GM23248 (cell line): ENCODE measurements at regions not wholly inside any gene's neighbourhood (a gene's known extent, or its start where the extent isn't known, plus 50 kb on each side); places are given as distances from the start of the nearest gene placed in this dataset.
"Not testable (repeated sequence)": the region's sequence is repeated elsewhere in the genome, so short reads cannot be mapped to it uniquely, and the experiment has no call there.

Source experiments
- DNase-seq: peaks from one replicate; pipeline ENCODE4 v3.0.0-alpha.2; 2015
- H2AFZ ChIP-seq: fragments of 200-600 bp; sonication (generic); 2 replicates; pipeline ENCODE4 v1.6.1; 2016; ENCODE audit warnings: antibody characterized with exemption
- H3F3A ChIP-seq: fragments of 200-600 bp; sonication (generic); 2 replicates; pipeline ENCODE4 v1.6.1; 2016; ENCODE audit warnings: mild to moderate bottlenecking, antibody characterized with exemption, mixed run types; ENCODE audit not compliant: insufficient read depth
- H3K27ac ChIP-seq: fragments of 200-600 bp; sonication (generic); 2 replicates; pipeline ENCODE4 v1.5.1; 2016; ENCODE audit warnings: mild to moderate bottlenecking
- H3K27me3 ChIP-seq: fragments of 200-600 bp; sonication (generic); replicated peaks from 2 replicates; pipeline ENCODE4 v1.6.1; 2016; ENCODE audit warnings: mild to moderate bottlenecking; ENCODE audit not compliant: insufficient read depth
- H3K36me3 ChIP-seq: fragments of 200-600 bp; sonication (generic); 2 replicates; pipeline ENCODE4 v1.6.1; 2016; ENCODE audit warnings: low read depth, mild to moderate bottlenecking
- H3K4me1 ChIP-seq: fragments of 200-600 bp; sonication (generic); 2 replicates; pipeline ENCODE4 v1.6.1; 2016; ENCODE audit warnings: mild to moderate bottlenecking; ENCODE audit not compliant: insufficient read depth
- H3K4me2 ChIP-seq: fragments of 200-600 bp; sonication (generic); one replicate; pipeline ENCODE4 v1.6.1; 2016; ENCODE audit warnings: mild to moderate bottlenecking; ENCODE audit not compliant: unreplicated experiment
- H3K4me3 ChIP-seq: fragments of 200-600 bp; sonication (generic); 2 replicates; pipeline ENCODE4 v1.5.1; 2016; ENCODE audit warnings: mild to moderate bottlenecking
- H3K79me2 ChIP-seq: fragments of 200-600 bp; sonication (generic); 2 replicates; pipeline ENCODE4 v1.6.1; 2016; ENCODE audit warnings: mild to moderate bottlenecking; ENCODE audit not compliant: insufficient read depth
- H3K9ac ChIP-seq: fragments of 200-600 bp; sonication (generic); 2 replicates; pipeline ENCODE4 v1.6.1; 2016; ENCODE audit warnings: mild to moderate bottlenecking
- H3K9me2 ChIP-seq: fragments of 200-600 bp; sonication (generic); 2 replicates; pipeline ENCODE4 v1.6.1; 2016; ENCODE audit warnings: mixed run types, mild to moderate bottlenecking, moderate library complexity; ENCODE audit not compliant: insufficient read depth
- H3K9me3 ChIP-seq: fragments of 200-600 bp; sonication (generic); one replicate; pipeline ENCODE4 v1.6.1; 2017; ENCODE audit warnings: low read depth
- H4K20me1 ChIP-seq: fragments of 200-600 bp; sonication (generic); 2 replicates; pipeline ENCODE4 v1.6.0; 2016; ENCODE audit not compliant: insufficient read depth
- EZH2 ChIP-seq: fragments of 200-600 bp; sonication (generic); IDR thresholded peaks from 2 replicates; pipeline ENCODE4 v1.6.1; 2018; ENCODE audit warnings: antibody characterized with exemption, mild to moderate bottlenecking; ENCODE audit not compliant: insufficient read depth, poor library complexity, severe bottlenecking
- EZH2phosphoT487 ChIP-seq: fragments of 200-600 bp; sonication (generic); IDR thresholded peaks from 2 replicates; pipeline ENCODE4 v1.6.1; 2018; ENCODE audit warnings: antibody characterized with exemption, moderate library complexity, mild to moderate bottlenecking, low read depth; ENCODE audit not compliant: insufficient read depth
- WGBS, 2 experiments: methylation state at CpG; one replicate each; pipeline ENCODE4 v1.1.6; 2015 to 2017; ENCODE audit warnings: low lambda C conversion rate in 2 of 2, low coverage in 1 of 2; ENCODE audit errors: missing lambda C conversion rate in 2 of 2; 5-methylcytosine and 5-hydroxymethylcytosine counted together
- in situ Hi-C: fragments of 300-500 bp; cut with MboI; formaldehyde crosslinking; loops from 2 replicates; pipeline ENCODE4 v1.15.0; 2020

- H2AFZ ChIP-seq, H3K27ac ChIP-seq, H3K4me2 ChIP-seq, in situ Hi-C loops, H3K9me3 ChIP-seq, H3K4me1 ChIP-seq, H4K20me1 ChIP-seq, H3K27me3 ChIP-seq, H3K9ac ChIP-seq, H3F3A ChIP-seq, H3K36me3 ChIP-seq, H3K79me2 ChIP-seq, H3K9me2 ChIP-seq, H3K4me3 ChIP-seq, DNase-seq: not testable (repeated sequence)
- 61 to 62% methylated on average over 19 of the region's 19 CpGs for WGBS, 2 experiments
Measured at GRCh38 chr20:29753879-29754278, 1503.6 kb upstream of the DEFB115 start.

DNA sequence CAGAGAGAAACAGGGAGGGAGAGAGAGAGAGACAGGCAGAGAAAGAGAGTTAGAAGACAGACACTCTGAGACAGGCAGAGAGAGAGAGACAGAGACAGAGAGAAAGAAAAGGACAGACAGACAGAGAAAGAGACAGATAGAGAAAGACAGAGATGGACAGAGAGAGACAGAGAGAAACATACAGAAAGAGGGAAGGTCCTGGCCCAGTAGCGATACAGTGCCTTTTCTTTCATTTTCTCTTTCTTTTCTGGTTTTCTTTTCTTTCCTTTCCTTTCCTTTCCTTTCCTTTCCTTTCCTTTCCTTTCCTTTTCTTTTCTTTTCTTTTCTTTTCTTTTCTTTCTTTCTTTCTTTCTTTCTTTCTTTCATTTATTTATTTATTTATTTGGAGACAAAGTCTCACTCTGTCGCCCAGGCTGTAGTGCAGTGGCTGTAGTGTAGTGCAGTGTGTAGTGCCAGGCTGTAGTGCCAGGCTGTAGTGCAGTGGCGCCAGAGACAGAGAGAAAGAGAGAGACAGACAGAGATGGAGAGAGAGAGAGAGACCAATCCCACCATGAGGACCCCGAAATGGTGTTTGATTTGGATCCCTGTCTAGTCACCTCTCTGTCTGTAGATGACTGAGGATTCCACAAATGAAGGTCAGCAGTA, 1501.5 kb upstream of the DEFB115 start:
- H3K9ac ChIP-seq, DNase-seq: not testable (repeated sequence)

DNA sequence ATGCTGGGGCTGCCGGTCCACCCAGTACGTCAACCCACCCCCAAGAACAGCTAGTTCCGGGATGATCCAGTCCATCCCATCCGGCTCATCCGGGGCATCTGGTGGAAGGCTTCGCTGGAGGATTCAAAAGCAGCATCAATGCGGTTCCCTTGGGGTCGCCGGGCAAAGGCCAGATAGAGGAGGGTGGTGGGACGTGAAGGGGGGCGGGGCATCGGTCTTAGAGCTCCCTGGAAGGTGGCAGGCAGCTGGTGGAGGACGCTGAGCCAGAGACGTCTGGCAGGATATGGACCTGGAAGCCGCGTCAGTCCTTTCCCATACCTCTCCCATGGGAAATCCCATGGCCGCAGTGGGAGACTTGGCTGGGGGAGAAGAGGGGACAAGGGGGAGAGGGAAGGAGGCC, 1500.8 kb upstream of the DEFB115 start:
- H2AFZ ChIP-seq = no peak overlapping the region
- H3K27ac ChIP-seq = no peak overlapping the region
- H3K4me2 ChIP-seq = no peak overlapping the region
- H3K79me2 ChIP-seq = no peaks in the 10 kb centered on the region
- no peak overlapping the region for H3K4me3 ChIP-seq
- H3K36me3 ChIP-seq = no peaks in the 10 kb centered on the region
- no peaks in the 10 kb centered on the region for H3K4me1 ChIP-seq
- H3K9ac ChIP-seq = no peak overlapping the region
- TF ChIP-seq EZH2phosphoT487 = no peak
- TF ChIP-seq EZH2 = no peak
- no peaks in the 10 kb centered on the region for H4K20me1 ChIP-seq
- 57% methylated on average over 14 to 17 of the region's 17 CpGs for WGBS, 2 experiments
- H3K27me3 ChIP-seq = no peaks in the 10 kb centered on the region
- in situ Hi-C loops = no loop called here
- no peak for DNase-seq
- no peaks in the 10 kb centered on the region for H3K9me2 ChIP-seq
- no peaks in the 10 kb centered on the region for H3F3A ChIP-seq
- no peaks in the 10 kb centered on the region for H3K9me3 ChIP-seq

More for the DNA sequence above, 1501.5 kb upstream of the DEFB115 start:
- H4K20me1 ChIP-seq, H3K27me3 ChIP-seq, H3K9me3 ChIP-seq, H3K36me3 ChIP-seq, H3K27ac ChIP-seq, H2AFZ ChIP-seq, H3K4me1 ChIP-seq, H3F3A ChIP-seq, H3K4me2 ChIP-seq, H3K4me3 ChIP-seq, in situ Hi-C loops, H3K9me2 ChIP-seq, H3K79me2 ChIP-seq: not testable (repeated sequence)
- WGBS, 2 experiments = 35 to 39% methylated on average over 3 to 4 of the region's 4 CpGs

GRCh38 chr20:29761621-29762385, 1495.7 kb upstream of the DEFB115 start:
- H3K79me2 ChIP-seq, H3K9ac ChIP-seq, H3K4me3 ChIP-seq, H3K4me2 ChIP-seq, H3K27me3 ChIP-seq, H3K4me1 ChIP-seq, DNase-seq, H4K20me1 ChIP-seq, H3K36me3 ChIP-seq, H3K9me3 ChIP-seq, H2AFZ ChIP-seq, H3K27ac ChIP-seq, in situ Hi-C loops, H3F3A ChIP-seq, H3K9me2 ChIP-seq: not testable (repeated sequence)
- WGBS, 2 experiments = 34 to 38% methylated on average over 39 to 45 of the region's 45 CpGs

DNA sequence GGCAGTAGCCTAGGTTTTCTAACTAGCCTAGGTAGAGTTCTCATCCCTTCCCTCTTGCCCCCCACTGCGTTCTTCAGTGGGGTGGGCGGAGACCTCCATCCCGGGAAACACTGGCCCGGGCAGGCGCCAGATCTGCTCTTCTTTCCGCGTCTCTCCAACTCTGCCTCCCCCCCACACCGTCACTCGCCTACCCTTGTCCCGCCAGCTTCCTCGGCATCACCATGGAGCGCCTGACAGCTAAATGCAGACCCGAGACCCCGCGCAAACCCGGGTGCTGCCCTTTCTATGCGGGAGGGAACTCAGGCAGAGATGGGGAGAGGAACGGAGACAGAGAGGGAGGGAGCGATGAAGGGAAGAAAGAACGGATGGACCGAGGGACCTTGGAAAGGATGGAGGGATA, 1494.8 kb upstream of the DEFB115 start:
- Histone ChIP-seq H3K79me2 (no peaks in the 10 kb centered on the region), H3K4me3 (no peak overlapping the region), H3K4me2 (no peak overlapping the region), H4K20me1 (no peaks in the 10 kb centered on the region), H3K36me3 (no peaks in the 10 kb centered on the region), H3K27ac (no peak overlapping the region), H3K9ac (no peak overlapping the region), H3F3A (no peaks in the 10 kb centered on the region), H3K9me2 (no peaks in the 10 kb centered on the region), H3K4me1 (no peaks in the 10 kb centered on the region), H2AFZ (no peak overlapping the region), H3K27me3 (no peaks in the 10 kb centered on the region), H3K9me3 (no peaks in the 10 kb centered on the region)
- TF ChIP-seq EZH2 (no peak), EZH2phosphoT487 (no peak)
- in situ Hi-C loops = no loop called here
- WGBS, 2 experiments = 10 to 12% methylated on average over 21 of the region's 21 CpGs
- no peak for DNase-seq
